ENCODE measurements at regions not wholly inside any gene's neighbourhood (a gene's known extent, or its start where the extent isn't known, plus 50 kb on each side); places are given as distances from the start of the nearest gene placed in this dataset.

GRCh38 chr7:156129522-156129921 lies 317.3 kb upstream of the SHH start:
- intact Hi-C loops (cut with micrococcal nuclease) = no loop called here
- no peaks in the 10 kb centered on the region for H3K4me1 Mint-ChIP-seq (ENCODE audit: low read depth)
- no peak overlapping the region for H3K4me3 Mint-ChIP-seq
- CTCF ChIA-PET = no interaction called here
- no peak for DNase-seq
- H3K36me3 Mint-ChIP-seq (ENCODE audit: low read depth) = no peaks in the 10 kb centered on the region
- peaks cover 10% of the 10 kb centered on the region for H3K9me3 Mint-ChIP-seq
- H3K27ac Mint-ChIP-seq = no peak overlapping the region
- no peaks in the 10 kb centered on the region for H3K27me3 Mint-ChIP-seq (ENCODE audit: low read depth)

- H3K36me3 Mint-ChIP-seq (ENCODE audit: low read depth) = no peaks in the 10 kb centered on the region
- DNase-seq = no peak
- peaks cover 10% of the 10 kb centered on the region for H3K9me3 Mint-ChIP-seq
- no peaks in the 10 kb centered on the region for H3K4me1 Mint-ChIP-seq (ENCODE audit: low read depth)
- CTCF ChIA-PET = no interaction called here
- H3K27ac Mint-ChIP-seq = no peak overlapping the region
- H3K4me3 Mint-ChIP-seq = no peak overlapping the region
- no peaks in the 10 kb centered on the region for H3K27me3 Mint-ChIP-seq (ENCODE audit: low read depth)
- intact Hi-C loops (cut with micrococcal nuclease) = no loop called here
Observed at GRCh38 chr7:156128496-156128895, 316.2 kb upstream of the SHH start.

GRCh38 chr7:156127166-156128134 lies 315.2 kb upstream of the SHH start:
- H3K4me1 Mint-ChIP-seq (ENCODE audit: low read depth) = no peaks in the 10 kb centered on the region
- H3K4me3 Mint-ChIP-seq = no peak overlapping the region
- H3K27me3 Mint-ChIP-seq (ENCODE audit: low read depth) = no peaks in the 10 kb centered on the region
- intact Hi-C loops (cut with micrococcal nuclease) = no loop called here
- DNase-seq = no peak
- peaks cover 5% of the 10 kb centered on the region for H3K9me3 Mint-ChIP-seq
- H3K27ac Mint-ChIP-seq = no peak overlapping the region
- CTCF ChIA-PET = no interaction called here
- H3K36me3 Mint-ChIP-seq (ENCODE audit: low read depth) = no peaks in the 10 kb centered on the region

- Mint-ChIP-seq H3K27me3 (ENCODE audit: low read depth) (no peaks in the 10 kb centered on the region), H3K36me3 (ENCODE audit: low read depth) (no peaks in the 10 kb centered on the region), H3K27ac (no peak overlapping the region), H3K4me3 (no peak overlapping the region), H3K4me1 (ENCODE audit: low read depth) (no peaks in the 10 kb centered on the region), H3K9me3 (no peaks in the 10 kb centered on the region)
- DNase-seq = no peak
- intact Hi-C loops (cut with micrococcal nuclease) = no loop called here
- CTCF ChIA-PET = no interaction called here
Observed at GRCh38 chr7:156125841-156126730, 313.8 kb upstream of the SHH start.

GRCh38 chr7:156124356-156124755 lies 312.1 kb upstream of the SHH start:
- H3K36me3 Mint-ChIP-seq (ENCODE audit: low read depth) = no peaks in the 10 kb centered on the region
- H3K27ac Mint-ChIP-seq = no peak overlapping the region
- DNase-seq = no peak
- H3K9me3 Mint-ChIP-seq = no peaks in the 10 kb centered on the region
- no peaks in the 10 kb centered on the region for H3K27me3 Mint-ChIP-seq (ENCODE audit: low read depth)
- CTCF ChIA-PET = no interaction called here
- H3K4me1 Mint-ChIP-seq (ENCODE audit: low read depth) = no peaks in the 10 kb centered on the region
- intact Hi-C loops (cut with micrococcal nuclease) = no loop called here
- H3K4me3 Mint-ChIP-seq = no peak overlapping the region

GRCh38 chr7:156123362-156123761 lies 311.1 kb upstream of the SHH start:
- no peak overlapping the region for H3K4me3 Mint-ChIP-seq
- no peak for DNase-seq
- CTCF ChIA-PET = no interaction called here
- H3K27ac Mint-ChIP-seq = no peak overlapping the region
- no peaks in the 10 kb centered on the region for H3K9me3 Mint-ChIP-seq
- H3K4me1 Mint-ChIP-seq (ENCODE audit: low read depth) = no peaks in the 10 kb centered on the region
- no peaks in the 10 kb centered on the region for H3K27me3 Mint-ChIP-seq (ENCODE audit: low read depth)
- H3K36me3 Mint-ChIP-seq (ENCODE audit: low read depth) = no peaks in the 10 kb centered on the region
- intact Hi-C loops (cut with micrococcal nuclease) = no loop called here

GRCh38 chr7:156122752-156123354 lies 310.6 kb upstream of the SHH start:
- H3K27me3 Mint-ChIP-seq (ENCODE audit: low read depth) = no peaks in the 10 kb centered on the region
- no peaks in the 10 kb centered on the region for H3K36me3 Mint-ChIP-seq (ENCODE audit: low read depth)
- H3K9me3 Mint-ChIP-seq = no peaks in the 10 kb centered on the region
- H3K4me1 Mint-ChIP-seq (ENCODE audit: low read depth) = no peaks in the 10 kb centered on the region
- CTCF ChIA-PET = no interaction called here
- intact Hi-C loops (cut with micrococcal nuclease) = no loop called here
- no peak overlapping the region for H3K27ac Mint-ChIP-seq
- no peak overlapping the region for H3K4me3 Mint-ChIP-seq
- DNase-seq = no peak

GRCh38 chr7:156121956-156122355 lies 309.7 kb upstream of the SHH start:
- Mint-ChIP-seq H3K4me1 (ENCODE audit: low read depth) (no peaks in the 10 kb centered on the region), H3K36me3 (ENCODE audit: low read depth) (no peaks in the 10 kb centered on the region), H3K4me3 (no peak overlapping the region), H3K9me3 (no peaks in the 10 kb centered on the region), H3K27me3 (ENCODE audit: low read depth) (no peaks in the 10 kb centered on the region), H3K27ac (no peak overlapping the region)
- intact Hi-C loops (cut with micrococcal nuclease) = no loop called here
- no peak for DNase-seq
- CTCF ChIA-PET = no interaction called here

GRCh38 chr7:156121434-156121833 lies 309.2 kb upstream of the SHH start:
- no peak for DNase-seq
- intact Hi-C loops (cut with micrococcal nuclease) = no loop called here
- H3K27me3 Mint-ChIP-seq (ENCODE audit: low read depth) = no peaks in the 10 kb centered on the region
- H3K36me3 Mint-ChIP-seq (ENCODE audit: low read depth) = no peaks in the 10 kb centered on the region
- no peak overlapping the region for H3K27ac Mint-ChIP-seq
- H3K4me1 Mint-ChIP-seq (ENCODE audit: low read depth) = no peaks in the 10 kb centered on the region
- CTCF ChIA-PET = no interaction called here
- no peak overlapping the region for H3K4me3 Mint-ChIP-seq
- no peaks in the 10 kb centered on the region for H3K9me3 Mint-ChIP-seq

- Mint-ChIP-seq H3K4me1 (ENCODE audit: low read depth) (no peaks in the 10 kb centered on the region), H3K9me3 (no peaks in the 10 kb centered on the region), H3K36me3 (ENCODE audit: low read depth) (no peaks in the 10 kb centered on the region), H3K27me3 (ENCODE audit: low read depth) (no peaks in the 10 kb centered on the region), H3K4me3 (no peak overlapping the region), H3K27ac (no peak overlapping the region)
- intact Hi-C loops (cut with micrococcal nuclease) = no loop called here
- DNase-seq = no peak
- CTCF ChIA-PET = no interaction called here
Observed at GRCh38 chr7:156120552-156120951, 308.3 kb upstream of the SHH start.

GRCh38 chr7:156119771-156120170 lies 307.5 kb upstream of the SHH start:
- Mint-ChIP-seq H3K4me1 (ENCODE audit: low read depth) (no peaks in the 10 kb centered on the region), H3K27ac (no peak overlapping the region), H3K36me3 (ENCODE audit: low read depth) (no peaks in the 10 kb centered on the region), H3K9me3 (no peaks in the 10 kb centered on the region), H3K4me3 (no peak overlapping the region), H3K27me3 (ENCODE audit: low read depth) (no peaks in the 10 kb centered on the region)
- CTCF ChIA-PET = no interaction called here
- no peak for DNase-seq
- intact Hi-C loops (cut with micrococcal nuclease) = no loop called here

- Mint-ChIP-seq H3K27ac (no peak overlapping the region), H3K4me3 (no peak overlapping the region), H3K9me3 (no peaks in the 10 kb centered on the region), H3K36me3 (ENCODE audit: low read depth) (no peaks in the 10 kb centered on the region), H3K4me1 (ENCODE audit: low read depth) (no peaks in the 10 kb centered on the region), H3K27me3 (ENCODE audit: low read depth) (no peaks in the 10 kb centered on the region)
- intact Hi-C loops (cut with micrococcal nuclease) = no loop called here
- DNase-seq = no peak
- CTCF ChIA-PET = no interaction called here
Observed at GRCh38 chr7:156118248-156118645, 306.0 kb upstream of the SHH start.

Data from activated naive CD4-positive, alpha-beta T cell treated with anti-CD3 and anti-CD28 coated beads for 36 hours (primary cell).